ENCODE measurements at regions not wholly inside any gene's neighbourhood (a gene's known extent, or its start where the extent isn't known, plus 50 kb on each side); places are given as distances from the start of the nearest gene placed in this dataset.

DNA sequence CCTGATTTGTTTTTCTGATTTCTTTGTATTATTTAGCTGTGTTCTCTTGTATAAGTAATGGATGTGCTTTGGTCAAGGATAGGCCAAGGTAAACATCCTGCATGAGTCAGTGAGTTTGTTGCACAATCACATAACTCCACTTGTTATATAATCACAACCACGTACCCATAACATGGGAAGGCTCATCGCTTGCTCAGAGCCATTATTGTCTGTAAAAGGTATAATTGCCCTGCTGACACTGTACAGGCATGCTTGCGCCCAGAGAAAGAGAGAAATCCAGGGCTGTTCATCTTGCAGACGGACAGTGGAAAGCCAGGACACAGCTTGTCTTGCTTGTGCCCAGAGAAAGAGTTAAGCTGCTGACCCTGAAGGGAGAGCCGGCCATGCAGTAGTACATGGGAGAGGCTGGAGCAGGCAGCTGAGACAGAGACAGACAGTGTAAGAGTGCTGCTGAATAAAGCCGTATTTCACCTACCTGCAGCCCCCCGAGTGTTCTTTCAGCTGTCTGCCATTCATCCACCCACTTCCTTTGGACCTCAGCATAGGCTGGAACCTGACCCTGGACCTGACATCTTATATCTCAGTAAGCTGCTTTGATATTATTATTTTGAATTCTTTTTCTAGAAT, 174.7 kb upstream of the DAAM1 start (continued):
- TF ChIP-seq, protein P1, sequence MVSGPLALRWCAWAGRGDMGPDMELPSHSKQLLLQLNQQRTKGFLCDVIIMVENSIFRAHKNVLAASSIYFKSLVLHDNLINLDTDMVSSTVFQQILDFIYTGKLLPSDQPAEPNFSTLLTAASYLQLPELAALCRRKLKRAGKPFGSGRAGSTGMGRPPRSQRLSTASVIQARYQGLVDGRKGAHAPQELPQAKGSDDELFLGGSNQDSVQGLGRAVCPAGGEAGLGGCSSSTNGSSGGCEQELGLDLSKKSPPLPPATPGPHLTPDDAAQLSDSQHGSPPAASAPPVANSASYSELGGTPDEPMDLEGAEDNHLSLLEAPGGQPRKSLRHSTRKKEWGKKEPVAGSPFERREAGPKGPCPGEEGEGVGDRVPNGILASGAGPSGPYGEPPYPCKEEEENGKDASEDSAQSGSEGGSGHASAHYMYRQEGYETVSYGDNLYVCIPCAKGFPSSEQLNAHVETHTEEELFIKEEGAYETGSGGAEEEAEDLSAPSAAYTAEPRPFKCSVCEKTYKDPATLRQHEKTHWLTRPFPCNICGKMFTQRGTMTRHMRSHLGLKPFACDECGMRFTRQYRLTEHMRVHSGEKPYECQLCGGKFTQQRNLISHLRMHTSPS (CRISPR knock-in tag; IDR thresholded peaks at IDR 0.05; ENCODE audit: low read depth): no peak
- TF ChIP-seq ZMAT3 (CRISPR knock-in tag; conservative IDR thresholded peaks at IDR 0.05) (no peak), RBM39 (IDR thresholded peaks at IDR 0.05; ENCODE audit: low read depth, low read length, poor library complexity, severe bottlenecking) (no peak), ZNF629 (CRISPR knock-in tag; conservative IDR thresholded peaks at IDR 0.05) (peak; percentile 98), ZNF652 (CRISPR knock-in tag; IDR thresholded peaks at IDR 0.05; ENCODE audit: borderline replicate concordance, low read depth) (peak; percentile 70; the same call in 1 of the 2 replicates), ZNF567 (CRISPR knock-in tag; IDR thresholded peaks at IDR 0.05; ENCODE audit: borderline replicate concordance) (no peak), HNRNPH1 (optimal IDR thresholded peaks at IDR 0.05; ENCODE audit: low read depth, low read length) (no peak), AGO1 (IDR thresholded peaks at IDR 0.05; ENCODE audit: low read depth, low read length, poor library complexity, severe bottlenecking) (no peak), SKI (IDR thresholded peaks at IDR 0.05; ENCODE audit: partially characterized antibody) (no peak), ZNF225 (CRISPR knock-in tag; IDR thresholded peaks at IDR 0.05) (no peak), PTBP1 (IDR thresholded peaks at IDR 0.05; ENCODE audit: low read depth, low read length, poor library complexity, severe bottlenecking) (no peak), NCOR1 (IDR thresholded peaks at IDR 0.05; ENCODE audit: borderline replicate concordance, low read length) (no peak), STAG1 (CRISPR knock-in tag; IDR thresholded peaks at IDR 0.05) (no peak), ESRRA (CRISPR knock-in tag; IDR thresholded peaks at IDR 0.05; ENCODE audit: low read depth) (no peak), FOXO1 (CRISPR knock-in tag; IDR thresholded peaks at IDR 0.05) (peak; percentile 89), ZNF709 (CRISPR knock-in tag; IDR thresholded peaks at IDR 0.05) (no peak), PHF20 (CRISPR knock-in tag; IDR thresholded peaks at IDR 0.05) (no peak), ZNF589 (CRISPR knock-in tag; conservative IDR thresholded peaks at IDR 0.05) (no peak), HOMEZ (CRISPR knock-in tag; IDR thresholded peaks at IDR 0.05; ENCODE audit: low read depth) (peak; percentile 96)
- TF ChIP-seq, protein P2, sequence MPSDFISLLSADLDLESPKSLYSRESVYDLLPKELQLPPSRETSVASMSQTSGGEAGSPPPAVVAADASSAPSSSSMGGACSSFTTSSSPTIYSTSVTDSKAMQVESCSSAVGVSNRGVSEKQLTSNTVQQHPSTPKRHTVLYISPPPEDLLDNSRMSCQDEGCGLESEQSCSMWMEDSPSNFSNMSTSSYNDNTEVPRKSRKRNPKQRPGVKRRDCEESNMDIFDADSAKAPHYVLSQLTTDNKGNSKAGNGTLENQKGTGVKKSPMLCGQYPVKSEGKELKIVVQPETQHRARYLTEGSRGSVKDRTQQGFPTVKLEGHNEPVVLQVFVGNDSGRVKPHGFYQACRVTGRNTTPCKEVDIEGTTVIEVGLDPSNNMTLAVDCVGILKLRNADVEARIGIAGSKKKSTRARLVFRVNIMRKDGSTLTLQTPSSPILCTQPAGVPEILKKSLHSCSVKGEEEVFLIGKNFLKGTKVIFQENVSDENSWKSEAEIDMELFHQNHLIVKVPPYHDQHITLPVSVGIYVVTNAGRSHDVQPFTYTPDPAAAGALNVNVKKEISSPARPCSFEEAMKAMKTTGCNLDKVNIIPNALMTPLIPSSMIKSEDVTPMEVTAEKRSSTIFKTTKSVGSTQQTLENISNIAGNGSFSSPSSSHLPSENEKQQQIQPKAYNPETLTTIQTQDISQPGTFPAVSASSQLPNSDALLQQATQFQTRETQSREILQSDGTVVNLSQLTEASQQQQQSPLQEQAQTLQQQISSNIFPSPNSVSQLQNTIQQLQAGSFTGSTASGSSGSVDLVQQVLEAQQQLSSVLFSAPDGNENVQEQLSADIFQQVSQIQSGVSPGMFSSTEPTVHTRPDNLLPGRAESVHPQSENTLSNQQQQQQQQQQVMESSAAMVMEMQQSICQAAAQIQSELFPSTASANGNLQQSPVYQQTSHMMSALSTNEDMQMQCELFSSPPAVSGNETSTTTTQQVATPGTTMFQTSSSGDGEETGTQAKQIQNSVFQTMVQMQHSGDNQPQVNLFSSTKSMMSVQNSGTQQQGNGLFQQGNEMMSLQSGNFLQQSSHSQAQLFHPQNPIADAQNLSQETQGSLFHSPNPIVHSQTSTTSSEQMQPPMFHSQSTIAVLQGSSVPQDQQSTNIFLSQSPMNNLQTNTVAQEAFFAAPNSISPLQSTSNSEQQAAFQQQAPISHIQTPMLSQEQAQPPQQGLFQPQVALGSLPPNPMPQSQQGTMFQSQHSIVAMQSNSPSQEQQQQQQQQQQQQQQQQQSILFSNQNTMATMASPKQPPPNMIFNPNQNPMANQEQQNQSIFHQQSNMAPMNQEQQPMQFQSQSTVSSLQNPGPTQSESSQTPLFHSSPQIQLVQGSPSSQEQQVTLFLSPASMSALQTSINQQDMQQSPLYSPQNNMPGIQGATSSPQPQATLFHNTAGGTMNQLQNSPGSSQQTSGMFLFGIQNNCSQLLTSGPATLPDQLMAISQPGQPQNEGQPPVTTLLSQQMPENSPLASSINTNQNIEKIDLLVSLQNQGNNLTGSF (CRISPR knock-in tag; IDR thresholded peaks at IDR 0.05): no peak

Data from HepG2 (cell line).